ENCODE measurements at regions not wholly inside any gene's neighbourhood (a gene's known extent, or its start where the extent isn't known, plus 50 kb on each side); places are given as distances from the start of the nearest gene placed in this dataset.
A peak's percentile ranks its signal among the peaks of the same experiment; 100 is the strongest.
"Not testable (repeated sequence)": the region's sequence is repeated elsewhere in the genome, so short reads cannot be mapped to it uniquely, and the experiment has no call there.

GRCh38 chr7:76797639-76798038 is 170.6 kb upstream of the POMZP3 start:
- H3K27me3 ChIP-seq; in situ Hi-C loops (cut with MboI; ENCODE audit: low pct_ligation_motif_present in 1 of 4, low pct_unique_long_range_greater_than_20kb in 1 of 4, low sequenced_read_pairs in 3 of 4); H3K4me1 ChIP-seq; H3K9me3 ChIP-seq; H3K4me3 ChIP-seq; H3K36me3 ChIP-seq; DNase-seq; H3K27ac ChIP-seq; intact Hi-C loops (cut with DNase I; ENCODE audit: low total_unique reads): not testable (repeated sequence)
- WGBS, 2 donors (ENCODE audit: low coverage in 1 of 2) = 50% methylated on average over 1 of the region's 1 CpG

GRCh38 chr7:76780693-76781092 is 153.6 kb upstream of the POMZP3 start:
- H3K36me3 ChIP-seq; intact Hi-C loops (cut with DNase I; ENCODE audit: low total_unique reads); H3K27ac ChIP-seq; DNase-seq; H3K4me3 ChIP-seq; H3K9me3 ChIP-seq; in situ Hi-C loops (cut with MboI; ENCODE audit: low pct_ligation_motif_present in 1 of 4, low pct_unique_long_range_greater_than_20kb in 1 of 4, low sequenced_read_pairs in 3 of 4); H3K4me1 ChIP-seq; H3K27me3 ChIP-seq: not testable (repeated sequence)

DNA sequence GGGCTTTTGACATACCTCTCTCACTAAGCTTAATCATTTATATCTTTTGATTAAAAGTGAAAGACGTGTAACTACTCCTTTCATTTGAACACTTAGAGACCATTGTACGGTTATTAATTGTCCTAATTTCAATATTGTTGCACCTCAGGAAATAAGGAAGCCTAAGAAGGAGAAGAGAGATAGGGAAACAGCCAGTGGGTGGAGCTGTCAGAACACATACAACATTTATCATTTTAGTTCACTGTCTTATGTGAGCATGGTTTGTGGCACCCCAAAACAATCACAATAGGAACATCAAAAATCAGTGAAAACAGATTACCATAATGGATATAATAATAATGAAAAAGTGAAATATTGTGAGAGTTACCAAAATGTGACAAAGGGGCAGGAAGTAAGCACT is 147.2 kb upstream of the POMZP3 start:
- H3K4me3 ChIP-seq; DNase-seq; in situ Hi-C loops (cut with MboI; ENCODE audit: low pct_ligation_motif_present in 1 of 4, low pct_unique_long_range_greater_than_20kb in 1 of 4, low sequenced_read_pairs in 3 of 4); H3K27me3 ChIP-seq; intact Hi-C loops (cut with DNase I; ENCODE audit: low total_unique reads); H3K9me3 ChIP-seq; H3K4me1 ChIP-seq; H3K27ac ChIP-seq; H3K36me3 ChIP-seq: not testable (repeated sequence)
- TF ChIP-seq, protein P1, sequence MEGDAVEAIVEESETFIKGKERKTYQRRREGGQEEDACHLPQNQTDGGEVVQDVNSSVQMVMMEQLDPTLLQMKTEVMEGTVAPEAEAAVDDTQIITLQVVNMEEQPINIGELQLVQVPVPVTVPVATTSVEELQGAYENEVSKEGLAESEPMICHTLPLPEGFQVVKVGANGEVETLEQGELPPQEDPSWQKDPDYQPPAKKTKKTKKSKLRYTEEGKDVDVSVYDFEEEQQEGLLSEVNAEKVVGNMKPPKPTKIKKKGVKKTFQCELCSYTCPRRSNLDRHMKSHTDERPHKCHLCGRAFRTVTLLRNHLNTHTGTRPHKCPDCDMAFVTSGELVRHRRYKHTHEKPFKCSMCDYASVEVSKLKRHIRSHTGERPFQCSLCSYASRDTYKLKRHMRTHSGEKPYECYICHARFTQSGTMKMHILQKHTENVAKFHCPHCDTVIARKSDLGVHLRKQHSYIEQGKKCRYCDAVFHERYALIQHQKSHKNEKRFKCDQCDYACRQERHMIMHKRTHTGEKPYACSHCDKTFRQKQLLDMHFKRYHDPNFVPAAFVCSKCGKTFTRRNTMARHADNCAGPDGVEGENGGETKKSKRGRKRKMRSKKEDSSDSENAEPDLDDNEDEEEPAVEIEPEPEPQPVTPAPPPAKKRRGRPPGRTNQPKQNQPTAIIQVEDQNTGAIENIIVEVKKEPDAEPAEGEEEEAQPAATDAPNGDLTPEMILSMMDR (IDR thresholded peaks at IDR 0.05) = peak in 1 of 5 experiments; percentile 22
- 66 to 76% methylated on average over 2 of the region's 2 CpGs for WGBS, 2 donors (ENCODE audit: low coverage in 1 of 2)

DNA sequence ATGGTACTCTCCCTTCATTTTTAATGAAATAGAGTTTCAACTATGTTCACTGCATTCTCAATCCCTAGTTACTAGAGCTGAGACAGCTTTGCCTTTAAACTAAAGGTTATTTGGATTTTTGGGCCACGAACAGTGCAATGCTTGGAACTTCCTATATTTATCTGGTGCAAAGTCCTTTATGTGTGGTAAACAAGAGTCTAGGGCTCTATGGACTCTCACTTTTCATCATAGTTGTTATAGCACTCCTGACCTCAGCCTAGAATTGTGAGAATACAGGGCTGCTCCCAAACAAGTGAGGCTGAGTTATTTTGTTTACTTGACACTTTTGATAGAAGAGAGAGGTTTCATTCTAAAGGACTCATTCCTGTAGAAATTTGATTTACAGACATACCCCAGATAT is 144.9 kb upstream of the POMZP3 start:
- H3K36me3 ChIP-seq; intact Hi-C loops (cut with DNase I; ENCODE audit: low total_unique reads); H3K4me1 ChIP-seq; DNase-seq; H3K4me3 ChIP-seq; in situ Hi-C loops (cut with MboI; ENCODE audit: low pct_ligation_motif_present in 1 of 4, low pct_unique_long_range_greater_than_20kb in 1 of 4, low sequenced_read_pairs in 3 of 4); H3K27ac ChIP-seq; H3K9me3 ChIP-seq; H3K27me3 ChIP-seq: not testable (repeated sequence)
- 58% methylated on average over 1 of the region's 1 CpG; no CpG with 5 or more reads in 1 of the 2 donors for WGBS, 2 donors (ENCODE audit: low coverage in 1 of 2)

- H3K27me3 ChIP-seq; H3K36me3 ChIP-seq; H3K4me3 ChIP-seq; in situ Hi-C loops (cut with MboI; ENCODE audit: low pct_ligation_motif_present in 1 of 4, low pct_unique_long_range_greater_than_20kb in 1 of 4, low sequenced_read_pairs in 3 of 4); H3K4me1 ChIP-seq; H3K27ac ChIP-seq; intact Hi-C loops (cut with DNase I; ENCODE audit: low total_unique reads); H3K9me3 ChIP-seq: not testable (repeated sequence)
- 87 to 100% methylated on average over 2 of the region's 3 CpGs for WGBS, 2 donors (ENCODE audit: low coverage in 1 of 2)
- DNase-seq = peak; percentile 11
Measured at GRCh38 chr7:76763977-76764376, 136.9 kb upstream of the POMZP3 start.

- in situ Hi-C loops (cut with MboI; ENCODE audit: low pct_ligation_motif_present in 1 of 4, low pct_unique_long_range_greater_than_20kb in 1 of 4, low sequenced_read_pairs in 3 of 4); H3K4me1 ChIP-seq; H3K9me3 ChIP-seq; intact Hi-C loops (cut with DNase I; ENCODE audit: low total_unique reads); H3K27me3 ChIP-seq; DNase-seq; H3K4me3 ChIP-seq; H3K27ac ChIP-seq; H3K36me3 ChIP-seq: not testable (repeated sequence)
Measured at GRCh38 chr7:76760546-76761220, 133.6 kb upstream of the POMZP3 start.

DNA sequence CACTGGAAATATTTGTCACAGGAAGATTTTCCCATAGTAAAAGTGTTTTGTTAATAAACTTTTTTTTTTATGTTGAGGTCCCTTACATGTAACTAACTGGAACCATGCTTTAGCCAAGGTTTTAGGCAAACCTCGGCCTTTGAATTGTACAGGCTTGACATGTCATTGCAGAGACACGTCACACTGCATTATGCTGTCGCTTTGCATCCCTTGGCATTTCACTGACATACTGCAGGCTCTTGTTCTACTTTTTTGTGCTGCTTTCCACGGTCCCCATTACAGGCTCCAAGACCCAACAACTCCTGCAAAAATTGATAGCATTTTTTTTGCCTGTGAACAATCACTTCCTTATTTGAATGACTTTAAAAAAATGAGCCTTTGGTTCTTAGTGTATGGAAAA is 112.5 kb upstream of the POMZP3 start:
- H3K4me3 ChIP-seq; intact Hi-C loops (cut with DNase I; ENCODE audit: low total_unique reads); H3K4me1 ChIP-seq; H3K27ac ChIP-seq; DNase-seq; H3K36me3 ChIP-seq; in situ Hi-C loops (cut with MboI; ENCODE audit: low pct_ligation_motif_present in 1 of 4, low pct_unique_long_range_greater_than_20kb in 1 of 4, low sequenced_read_pairs in 3 of 4); H3K9me3 ChIP-seq; H3K27me3 ChIP-seq: not testable (repeated sequence)
- 73 to 77% methylated on average over 3 to 4 of the region's 4 CpGs for WGBS, 2 donors (ENCODE audit: low coverage in 1 of 2)

GRCh38 chr7:76736724-76737123 is 109.6 kb upstream of the POMZP3 start:
- H3K36me3 ChIP-seq; H3K27ac ChIP-seq; intact Hi-C loops (cut with DNase I; ENCODE audit: low total_unique reads); H3K27me3 ChIP-seq; DNase-seq; H3K4me3 ChIP-seq; H3K9me3 ChIP-seq; H3K4me1 ChIP-seq; in situ Hi-C loops (cut with MboI; ENCODE audit: low pct_ligation_motif_present in 1 of 4, low pct_unique_long_range_greater_than_20kb in 1 of 4, low sequenced_read_pairs in 3 of 4): not testable (repeated sequence)
- 71% methylated on average over 1 of the region's 2 CpGs; no CpG with 5 or more reads in 1 of the 2 donors for WGBS, 2 donors (ENCODE audit: low coverage in 1 of 2)

- in situ Hi-C loops (cut with MboI; ENCODE audit: low pct_ligation_motif_present in 1 of 4, low pct_unique_long_range_greater_than_20kb in 1 of 4, low sequenced_read_pairs in 3 of 4); H3K27ac ChIP-seq: not testable (repeated sequence)
- WGBS, 2 donors (ENCODE audit: low coverage in 1 of 2) = 85 to 89% methylated on average over 1 of the region's 1 CpG
Measured at GRCh38 chr7:76736091-76736490, 109.0 kb upstream of the POMZP3 start.

DNA sequence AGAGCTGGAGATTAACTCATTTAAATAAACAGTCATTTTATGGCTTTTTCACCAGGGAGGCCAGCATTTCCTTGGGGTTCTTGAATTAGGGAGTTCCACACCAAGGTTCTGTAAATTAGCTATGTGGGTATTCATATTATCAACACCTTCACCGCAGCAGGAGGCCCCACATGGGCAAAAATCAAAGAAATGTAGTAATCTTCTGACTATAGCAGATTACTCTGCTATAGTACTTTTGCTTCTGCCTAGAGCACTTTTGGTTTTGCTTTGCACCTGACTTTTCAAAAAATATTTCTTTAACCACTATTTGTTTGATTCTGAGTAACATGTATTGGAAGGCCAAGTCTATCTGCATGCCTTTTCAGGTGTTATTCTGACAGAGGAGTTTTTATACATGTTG is 108.6 kb upstream of the POMZP3 start:
- H3K4me3 ChIP-seq; in situ Hi-C loops (cut with MboI; ENCODE audit: low pct_ligation_motif_present in 1 of 4, low pct_unique_long_range_greater_than_20kb in 1 of 4, low sequenced_read_pairs in 3 of 4); H3K4me1 ChIP-seq; H3K27me3 ChIP-seq; H3K9me3 ChIP-seq; H3K27ac ChIP-seq; intact Hi-C loops (cut with DNase I; ENCODE audit: low total_unique reads); DNase-seq; H3K36me3 ChIP-seq: not testable (repeated sequence)
- 82% methylated on average over 1 of the region's 1 CpG; no CpG with 5 or more reads in 1 of the 2 donors for WGBS, 2 donors (ENCODE audit: low coverage in 1 of 2)

More at GRCh38 chr7:76736091-76736490, 109.0 kb upstream of the POMZP3 start:
- DNase-seq; H3K9me3 ChIP-seq; H3K36me3 ChIP-seq; H3K4me1 ChIP-seq; H3K27me3 ChIP-seq; H3K4me3 ChIP-seq; intact Hi-C loops (cut with DNase I; ENCODE audit: low total_unique reads): not testable (repeated sequence)
